A549 (cell line): ENCODE measurements at regions not wholly inside any gene's neighbourhood (a gene's known extent, or its start where the extent isn't known, plus 50 kb on each side); places are given as distances from the start of the nearest gene placed in this dataset.

Experiments
- ATAC-seq, 2 experiments: fragments of 200-7000 bp in 1 of 2; fragments of >200 bp in 1 of 2; cut with Nextera tagmentation in 1 of 2; cut with Tn5 transposase in 1 of 2; 3 replicates each; pipeline versions ENCODE4 v1.8.0 to v1.9.1; 2018 to 2020; ENCODE audit warnings: mild to moderate bottlenecking in 1 of 2, moderate library complexity in 1 of 2
- CTCF ChIA-PET: fragments of 300-600 bp; sonication (Branson Sonifier 250); formaldehyde crosslinking; extraction: SDS; loops from one replicate; lab custom pipeline; 2021; ENCODE audit warnings: antibody characterized with exemption, inconsistent platforms; lab: Yijun Ruan, JAX
- POLR2A ChIA-PET: fragments of 350-600 bp; formaldehyde crosslinking; extraction: SDS; loops from one replicate; lab custom pipeline; 2021; ENCODE audit warnings: antibody characterized with exemption, inconsistent platforms; lab: Yijun Ruan, JAX
- DNase-seq, 2 experiments: peaks; one replicate each; pipeline versions ENCODE4 v3.0.0 to v3.0.0-alpha.2; 2011 to 2016; ENCODE audit warnings: low read depth in 1 of 2, low spot score in 1 of 2
- FAIRE-seq: peaks from 2 replicates; lab custom pipeline; 2011; peaks lifted over from hg19 to GRCh38; lab: Jason Lieb, UNC
- H3K27ac ChIP-seq, 2 experiments: fragments of >200 bp; sonication (Bioruptor Twin); formaldehyde crosslinking; 3 replicates each; pipeline ENCODE4 v1.5.1; 2016 to 2017
- H3K4me1 ChIP-seq: fragments of >200 bp; sonication (Bioruptor Twin); formaldehyde crosslinking; 3 replicates; pipeline ENCODE4 v1.6.1; 2016
- H3K4me2 ChIP-seq: fragments of >200 bp; sonication (Bioruptor Twin); formaldehyde crosslinking; 3 replicates; pipeline ENCODE4 v1.6.1; 2016
- H3K4me3 ChIP-seq: fragments of >200 bp; sonication (Bioruptor Twin); formaldehyde crosslinking; 3 replicates; pipeline ENCODE4 v1.5.1; 2016
- H3K9me3 ChIP-seq: fragments of >200 bp; sonication (Bioruptor Twin); formaldehyde crosslinking; 3 replicates; pipeline ENCODE4 v1.6.1; 2016
- CEBPB ChIP-seq, 2 experiments: fragments of >200 bp in 1 of 2; sonication (Bioruptor Twin) in 1 of 2; formaldehyde crosslinking in 1 of 2; IDR thresholded peaks; 2 replicates each; pipeline ENCODE4 v1.6.1; 2012 to 2016
- CHD2 ChIP-seq: fragments of 150-350 bp; IDR thresholded peaks from 2 replicates; pipeline ENCODE4 v1.6.1; 2014; ENCODE audit warnings: low read length; ENCODE audit not compliant: partially characterized antibody
- EHF ChIP-seq: fragments of 250-450 bp; sonication (Bioruptor Pico); IDR thresholded peaks from 2 replicates; pipeline ENCODE4 v1.5.0; 2020; ENCODE audit warnings: mild to moderate bottlenecking
- EP300 ChIP-seq, 2 experiments: fragments of >200 bp; sonication (Bioruptor Twin); formaldehyde crosslinking; IDR thresholded peaks; 2 replicates in 1 of 2; 3 replicates in 1 of 2; pipeline ENCODE4 v1.6.1; 2016 to 2017
- FOSB ChIP-seq: fragments of 250-450 bp; sonication (Bioruptor Pico); IDR thresholded peaks from 2 replicates; pipeline ENCODE4 v1.5.0; 2020; ENCODE audit warnings: mild to moderate bottlenecking, moderate library complexity
- HOXB13 ChIP-seq: fragments of 250-450 bp; sonication (Bioruptor Pico); IDR thresholded peaks from 2 replicates; pipeline ENCODE4 v1.5.0; 2020; ENCODE audit warnings: low read depth, mild to moderate bottlenecking, moderate library complexity
- JUN ChIP-seq, 2 experiments: fragments of >200 bp; sonication (Bioruptor Twin); formaldehyde crosslinking; IDR thresholded peaks; 2 replicates in 1 of 2; 3 replicates in 1 of 2; pipeline ENCODE4 v1.6.1; 2016 to 2017
- JUNB ChIP-seq: fragments of >200 bp; sonication (Bioruptor Twin); formaldehyde crosslinking; IDR thresholded peaks from 2 replicates; pipeline ENCODE4 v1.6.1; 2016
- KDM1A ChIP-seq: fragments of 200-600 bp; sonication (generic); IDR thresholded peaks from 2 replicates; pipeline ENCODE4 v1.6.1; 2016; ENCODE audit warnings: low read depth, mild to moderate bottlenecking
- KDM5A ChIP-seq: fragments of 200-600 bp; sonication (generic); IDR thresholded peaks from 2 replicates; pipeline ENCODE4 v1.6.1; 2016; ENCODE audit warnings: antibody characterized with exemption, mild to moderate bottlenecking
- MAZ ChIP-seq: fragments of 150-350 bp; IDR thresholded peaks from 2 replicates; pipeline ENCODE4 v1.6.1; 2014; ENCODE audit warnings: antibody characterized with exemption, low read depth, low read length, borderline replicate concordance
- NPAS2 ChIP-seq: fragments of 250-450 bp; sonication (Bioruptor Pico); IDR thresholded peaks from 2 replicates; pipeline ENCODE4 v1.8.0; 2022; ENCODE audit warnings: mild to moderate bottlenecking, moderate library complexity, borderline replicate concordance
- RAD21 ChIP-seq, 2 experiments: fragments of >200 bp in 1 of 2; sonication (Bioruptor Twin) in 1 of 2; formaldehyde crosslinking in 1 of 2; IDR thresholded peaks in 1 of 2; conservative IDR thresholded peaks in 1 of 2; 2 replicates in 1 of 2; 3 replicates in 1 of 2; pipeline ENCODE4 v1.6.1; 2012 to 2018; ENCODE audit warnings: inconsistent platforms in 1 of 2
- RARB ChIP-seq: fragments of 250-450 bp; sonication (Bioruptor Pico); IDR thresholded peaks from 2 replicates; pipeline ENCODE4 v1.8.0; 2021; ENCODE audit warnings: mild to moderate bottlenecking, moderate library complexity
- RCOR1 ChIP-seq: fragments of 150-350 bp; IDR thresholded peaks from 2 replicates; pipeline ENCODE4 v1.6.1; 2014; ENCODE audit warnings: antibody characterized with exemption, low read length, low read depth
- RFX5 ChIP-seq: fragments of 450-650 bp; IDR thresholded peaks from 2 replicates; pipeline ENCODE4 v1.7.1; 2014; ENCODE audit warnings: antibody characterized with exemption, mild to moderate bottlenecking, moderate library complexity
- TFCP2L1 ChIP-seq: fragments of 250-450 bp; sonication (Bioruptor Pico); IDR thresholded peaks from 2 replicates; pipeline ENCODE4 v1.5.0; 2021; ENCODE audit warnings: mild to moderate bottlenecking
- ZNF302 ChIP-seq: fragments of 250-450 bp; sonication (Bioruptor Pico); IDR thresholded peaks from 2 replicates; pipeline ENCODE4 v1.9.0; 2021; ENCODE audit warnings: inconsistent platforms, mild to moderate bottlenecking, moderate library complexity
- WGBS: methylation state at CpG from one replicate; pipeline ENCODE4 v1.1.6; 2017; ENCODE audit errors: missing lambda C conversion rate; 5-methylcytosine and 5-hydroxymethylcytosine counted together
- TF ChIP-seq, protein P1 (sequence below): fragments of >200 bp; sonication (Bioruptor Twin); formaldehyde crosslinking; IDR thresholded peaks from 3 replicates; pipeline ENCODE4 v1.5.1; 2016
- TF ChIP-seq, protein P2 (sequence below): fragments of >200 bp; sonication (Bioruptor Twin); formaldehyde crosslinking; IDR thresholded peaks from 3 replicates; pipeline ENCODE4 v1.6.1; 2016
- TF ChIP-seq, protein P3 (sequence below): IDR thresholded peaks from 2 replicates; pipeline ENCODE4 v1.6.1; 2012
- TF ChIP-seq, protein P4 (sequence below): fragments of 250-450 bp; sonication (Bioruptor Pico); IDR thresholded peaks from 2 replicates; pipeline ENCODE4 v1.5.0; 2020; ENCODE audit warnings: low read depth, mild to moderate bottlenecking, moderate library complexity
- TF ChIP-seq, protein P5 (sequence below): fragments of >200 bp; sonication (Bioruptor Twin); formaldehyde crosslinking; IDR thresholded peaks from 2 replicates; pipeline ENCODE4 v1.6.1; 2016

DNA sequence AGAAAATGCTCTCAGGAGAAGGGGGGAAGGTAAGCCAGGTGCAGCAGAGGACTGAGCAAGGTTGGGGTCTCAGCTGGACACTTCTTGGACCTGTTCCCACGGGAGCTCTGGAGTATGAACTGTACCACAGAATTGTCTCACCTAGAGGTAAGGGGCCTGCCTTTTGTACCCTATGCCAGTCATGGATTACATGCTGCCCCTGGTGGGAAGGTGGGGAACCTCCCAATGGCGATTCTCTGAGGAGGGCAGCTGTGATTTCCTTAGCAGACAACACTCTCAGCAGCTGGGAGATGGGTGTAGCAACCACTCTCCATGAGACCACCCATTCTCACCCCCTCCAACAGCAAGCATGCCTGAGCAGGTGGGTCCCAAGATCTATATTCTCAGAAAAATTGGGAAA is 329.4 kb upstream of the CTNNB1 start:
- no peak for TF ChIP-seq RARB (CRISPR knock-in tag)
- no peak for TF ChIP-seq RCOR1
- TF ChIP-seq, protein P1, sequence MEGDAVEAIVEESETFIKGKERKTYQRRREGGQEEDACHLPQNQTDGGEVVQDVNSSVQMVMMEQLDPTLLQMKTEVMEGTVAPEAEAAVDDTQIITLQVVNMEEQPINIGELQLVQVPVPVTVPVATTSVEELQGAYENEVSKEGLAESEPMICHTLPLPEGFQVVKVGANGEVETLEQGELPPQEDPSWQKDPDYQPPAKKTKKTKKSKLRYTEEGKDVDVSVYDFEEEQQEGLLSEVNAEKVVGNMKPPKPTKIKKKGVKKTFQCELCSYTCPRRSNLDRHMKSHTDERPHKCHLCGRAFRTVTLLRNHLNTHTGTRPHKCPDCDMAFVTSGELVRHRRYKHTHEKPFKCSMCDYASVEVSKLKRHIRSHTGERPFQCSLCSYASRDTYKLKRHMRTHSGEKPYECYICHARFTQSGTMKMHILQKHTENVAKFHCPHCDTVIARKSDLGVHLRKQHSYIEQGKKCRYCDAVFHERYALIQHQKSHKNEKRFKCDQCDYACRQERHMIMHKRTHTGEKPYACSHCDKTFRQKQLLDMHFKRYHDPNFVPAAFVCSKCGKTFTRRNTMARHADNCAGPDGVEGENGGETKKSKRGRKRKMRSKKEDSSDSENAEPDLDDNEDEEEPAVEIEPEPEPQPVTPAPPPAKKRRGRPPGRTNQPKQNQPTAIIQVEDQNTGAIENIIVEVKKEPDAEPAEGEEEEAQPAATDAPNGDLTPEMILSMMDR = no peak
- no peak for TF ChIP-seq CHD2
- TF ChIP-seq, protein P2, sequence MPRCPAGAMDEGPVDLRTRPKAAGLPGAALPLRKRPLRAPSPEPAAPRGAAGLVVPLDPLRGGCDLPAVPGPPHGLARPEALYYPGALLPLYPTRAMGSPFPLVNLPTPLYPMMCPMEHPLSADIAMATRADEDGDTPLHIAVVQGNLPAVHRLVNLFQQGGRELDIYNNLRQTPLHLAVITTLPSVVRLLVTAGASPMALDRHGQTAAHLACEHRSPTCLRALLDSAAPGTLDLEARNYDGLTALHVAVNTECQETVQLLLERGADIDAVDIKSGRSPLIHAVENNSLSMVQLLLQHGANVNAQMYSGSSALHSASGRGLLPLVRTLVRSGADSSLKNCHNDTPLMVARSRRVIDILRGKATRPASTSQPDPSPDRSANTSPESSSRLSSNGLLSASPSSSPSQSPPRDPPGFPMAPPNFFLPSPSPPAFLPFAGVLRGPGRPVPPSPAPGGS = no peak
- no peak for TF ChIP-seq JUNB
- TF ChIP-seq EHF = no peak
- TF ChIP-seq, protein P3, sequence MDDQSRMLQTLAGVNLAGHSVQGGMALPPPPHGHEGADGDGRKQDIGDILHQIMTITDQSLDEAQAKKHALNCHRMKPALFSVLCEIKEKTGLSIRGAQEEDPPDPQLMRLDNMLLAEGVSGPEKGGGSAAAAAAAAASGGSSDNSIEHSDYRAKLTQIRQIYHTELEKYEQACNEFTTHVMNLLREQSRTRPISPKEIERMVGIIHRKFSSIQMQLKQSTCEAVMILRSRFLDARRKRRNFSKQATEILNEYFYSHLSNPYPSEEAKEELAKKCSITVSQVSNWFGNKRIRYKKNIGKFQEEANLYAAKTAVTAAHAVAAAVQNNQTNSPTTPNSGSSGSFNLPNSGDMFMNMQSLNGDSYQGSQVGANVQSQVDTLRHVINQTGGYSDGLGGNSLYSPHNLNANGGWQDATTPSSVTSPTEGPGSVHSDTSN = no peak
- TF ChIP-seq ZNF302 = no peak
- TF ChIP-seq, all 56 proteins: peak for 0
- Histone ChIP-seq H3K27ac (no peak overlapping the region), H3K9me3 (no peaks in the 10 kb centered on the region), H3K4me3 (no peak overlapping the region), H3K4me2 (no peak overlapping the region), H3K4me1 (no peaks in the 10 kb centered on the region)
- FAIRE-seq (no peak), DNase-seq (no peak), ATAC-seq (peak in 1 of 2 experiments; percentile 55; a peak in 2 of 6 replicates)
- POLR2A ChIA-PET = no interaction called here
- WGBS = 5% methylated on average over 2 of the region's 2 CpGs
- CTCF ChIA-PET = no interaction called here

DNA sequence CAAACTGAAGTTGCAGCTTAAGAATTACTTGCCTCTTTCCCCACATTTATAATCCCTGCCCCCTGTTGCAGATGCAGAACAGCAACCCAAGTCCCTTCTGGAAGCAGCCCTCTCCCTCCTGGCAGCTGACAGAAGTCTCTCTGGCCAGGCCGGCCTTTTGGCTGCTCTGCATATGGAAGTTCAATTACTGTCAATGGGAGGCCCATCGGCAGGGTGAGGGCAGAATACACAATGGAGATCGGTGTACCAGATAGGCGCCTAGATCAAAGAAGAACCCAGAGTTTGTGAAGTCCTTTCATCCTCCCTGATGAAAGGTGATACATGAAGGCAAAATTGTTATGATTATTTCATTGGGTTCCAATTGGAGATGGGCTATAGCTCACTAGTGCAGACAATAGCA is 327.9 kb upstream of the CTNNB1 start:
- ATAC-seq (no peak), DNase-seq (no peak), FAIRE-seq (no peak)
- Histone ChIP-seq H3K4me3 (no peak overlapping the region), H3K4me2 (no peak overlapping the region), H3K27ac (no peak overlapping the region), H3K4me1 (no peaks in the 10 kb centered on the region), H3K9me3 (no peaks in the 10 kb centered on the region)
- ChIA-PET POLR2A (no interaction called here), CTCF (no interaction called here)
- 60% methylated on average over 4 of the region's 4 CpGs for WGBS
- TF ChIP-seq HOXB13 (CRISPR knock-in tag) = no peak
- TF ChIP-seq KDM1A = no peak
- TF ChIP-seq CEBPB (IDR thresholded peaks at IDR 0.05) = no peak
- TF ChIP-seq RARB (CRISPR knock-in tag) = no peak
- no peak for TF ChIP-seq FOSB (CRISPR knock-in tag)
- TF ChIP-seq MAZ = no peak
- no peak for TF ChIP-seq CHD2
- TF ChIP-seq, protein P2 = no peak
- TF ChIP-seq, protein P4, sequence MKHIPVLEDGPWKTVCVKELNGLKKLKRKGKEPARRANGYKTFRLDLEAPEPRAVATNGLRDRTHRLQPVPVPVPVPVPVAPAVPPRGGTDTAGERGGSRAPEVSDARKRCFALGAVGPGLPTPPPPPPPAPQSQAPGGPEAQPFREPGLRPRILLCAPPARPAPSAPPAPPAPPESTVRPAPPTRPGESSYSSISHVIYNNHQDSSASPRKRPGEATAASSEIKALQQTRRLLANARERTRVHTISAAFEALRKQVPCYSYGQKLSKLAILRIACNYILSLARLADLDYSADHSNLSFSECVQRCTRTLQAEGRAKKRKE (CRISPR knock-in tag) = no peak
- TF ChIP-seq, protein P5, sequence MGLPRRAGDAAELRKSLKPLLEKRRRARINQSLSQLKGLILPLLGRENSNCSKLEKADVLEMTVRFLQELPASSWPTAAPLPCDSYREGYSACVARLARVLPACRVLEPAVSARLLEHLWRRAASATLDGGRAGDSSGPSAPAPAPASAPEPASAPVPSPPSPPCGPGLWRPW = no peak
- no peak for TF ChIP-seq TFCP2L1 (CRISPR knock-in tag)
- no peak for TF ChIP-seq JUN (IDR thresholded peaks at IDR 0.05)
- TF ChIP-seq RCOR1 = no peak
- TF ChIP-seq RAD21 (conservative IDR thresholded peaks at IDR 0.05 in 1 of 2, IDR thresholded peaks at IDR 0.05 in 1 of 2) = no peak
- TF ChIP-seq NPAS2 (CRISPR knock-in tag) = no peak
- TF ChIP-seq EP300 (IDR thresholded peaks at IDR 0.05) = no peak
- TF ChIP-seq KDM5A = no peak
- TF ChIP-seq RFX5 = no peak
